ENCODE measurements at regions not wholly inside any gene's neighbourhood (a gene's known extent, or its start where the extent isn't known, plus 50 kb on each side); places are given as distances from the start of the nearest gene placed in this dataset.

DNA sequence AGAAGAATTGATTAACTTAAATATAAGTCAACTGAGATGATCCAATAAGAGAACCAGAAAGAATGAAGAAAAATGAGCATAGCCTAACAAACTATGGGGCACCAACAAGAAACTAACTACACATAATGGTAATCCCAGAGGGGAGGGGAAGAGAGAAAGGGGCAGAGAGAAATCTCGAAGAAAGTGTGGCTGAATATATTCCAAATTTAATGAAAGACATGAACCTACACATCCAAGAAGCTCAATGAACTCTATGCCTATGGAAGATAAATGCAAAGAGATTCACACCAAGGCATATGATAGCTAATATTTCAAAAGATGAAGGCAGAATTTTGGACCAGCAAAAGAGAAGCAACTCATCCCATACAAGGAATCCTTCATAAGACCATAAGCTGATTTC, 649.2 kb downstream of the ZEB2 start:
- Histone ChIP-seq H3K27me3 (no peaks in the 10 kb centered on the region), H3K27ac (no peak overlapping the region), H3K36me3 (no peaks in the 10 kb centered on the region), H3K9me3 (peaks cover 0 to 36% of the 10 kb centered on the region in 2 donors), H3K4me3 (no peak overlapping the region), H3K4me1 (no peaks in the 10 kb centered on the region)
- DNase-seq (ENCODE audit: low spot score): no peak
- TF ChIP-seq, protein P1, sequence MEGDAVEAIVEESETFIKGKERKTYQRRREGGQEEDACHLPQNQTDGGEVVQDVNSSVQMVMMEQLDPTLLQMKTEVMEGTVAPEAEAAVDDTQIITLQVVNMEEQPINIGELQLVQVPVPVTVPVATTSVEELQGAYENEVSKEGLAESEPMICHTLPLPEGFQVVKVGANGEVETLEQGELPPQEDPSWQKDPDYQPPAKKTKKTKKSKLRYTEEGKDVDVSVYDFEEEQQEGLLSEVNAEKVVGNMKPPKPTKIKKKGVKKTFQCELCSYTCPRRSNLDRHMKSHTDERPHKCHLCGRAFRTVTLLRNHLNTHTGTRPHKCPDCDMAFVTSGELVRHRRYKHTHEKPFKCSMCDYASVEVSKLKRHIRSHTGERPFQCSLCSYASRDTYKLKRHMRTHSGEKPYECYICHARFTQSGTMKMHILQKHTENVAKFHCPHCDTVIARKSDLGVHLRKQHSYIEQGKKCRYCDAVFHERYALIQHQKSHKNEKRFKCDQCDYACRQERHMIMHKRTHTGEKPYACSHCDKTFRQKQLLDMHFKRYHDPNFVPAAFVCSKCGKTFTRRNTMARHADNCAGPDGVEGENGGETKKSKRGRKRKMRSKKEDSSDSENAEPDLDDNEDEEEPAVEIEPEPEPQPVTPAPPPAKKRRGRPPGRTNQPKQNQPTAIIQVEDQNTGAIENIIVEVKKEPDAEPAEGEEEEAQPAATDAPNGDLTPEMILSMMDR (IDR thresholded peaks at IDR 0.05): no peak

DNA sequence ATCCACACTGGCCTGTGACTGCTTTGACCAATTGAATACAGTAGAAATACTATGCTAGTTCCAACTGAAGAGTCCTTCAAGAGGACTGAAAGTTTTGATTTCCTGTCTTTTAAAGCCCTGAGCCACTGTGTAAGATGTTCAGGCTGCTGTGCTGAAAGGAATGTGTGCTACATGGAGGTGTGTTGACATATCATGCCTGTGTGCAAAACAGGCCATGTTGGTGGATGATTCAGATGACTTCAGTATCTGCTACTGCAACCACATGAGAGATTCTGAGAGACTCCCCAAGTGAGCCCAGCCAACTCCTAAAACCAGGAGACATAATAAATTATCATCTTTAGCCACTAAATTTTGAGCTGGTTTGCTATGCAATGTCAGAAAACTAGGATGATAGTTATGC, 662.9 kb downstream of the ZEB2 start:
- Histone ChIP-seq H3K36me3 (no peaks in the 10 kb centered on the region), H3K27me3 (no peaks in the 10 kb centered on the region), H3K9me3 (no peaks in the 10 kb centered on the region), H3K4me3 (no peak overlapping the region), H3K4me1 (no peaks in the 10 kb centered on the region), H3K27ac (no peak overlapping the region)
- TF ChIP-seq, protein P1 (IDR thresholded peaks at IDR 0.05): no peak
- no peak for DNase-seq (ENCODE audit: low spot score)

DNA sequence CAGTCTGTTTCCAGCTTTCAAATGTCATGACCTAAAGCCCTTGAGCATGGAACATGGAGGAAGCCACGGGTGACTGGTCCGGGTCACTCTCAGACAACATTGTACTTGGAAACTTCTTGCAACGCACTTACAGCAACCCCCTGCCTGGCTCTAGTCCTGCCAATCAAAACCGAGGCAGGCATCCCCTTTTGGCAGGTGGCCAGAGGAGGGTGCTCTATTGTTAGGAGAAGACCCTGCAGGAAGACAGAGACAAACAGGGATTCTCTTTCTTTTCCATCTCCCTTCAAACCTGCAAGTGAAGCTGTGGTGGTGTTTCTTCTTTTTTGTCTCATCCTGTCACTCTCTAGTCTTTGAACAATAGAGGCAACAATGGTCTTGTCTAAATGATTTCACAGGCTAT, 667.2 kb downstream of the ZEB2 start:
- no peaks in the 10 kb centered on the region for H3K4me1 ChIP-seq
- H3K36me3 ChIP-seq: no peaks in the 10 kb centered on the region
- TF ChIP-seq, protein P1 (IDR thresholded peaks at IDR 0.05): no peak
- H3K27ac ChIP-seq: no peak overlapping the region
- H3K9me3 ChIP-seq: no peaks in the 10 kb centered on the region
- DNase-seq (ENCODE audit: low spot score): no peak
- H3K4me3 ChIP-seq: no peak overlapping the region
- no peaks in the 10 kb centered on the region for H3K27me3 ChIP-seq

DNA sequence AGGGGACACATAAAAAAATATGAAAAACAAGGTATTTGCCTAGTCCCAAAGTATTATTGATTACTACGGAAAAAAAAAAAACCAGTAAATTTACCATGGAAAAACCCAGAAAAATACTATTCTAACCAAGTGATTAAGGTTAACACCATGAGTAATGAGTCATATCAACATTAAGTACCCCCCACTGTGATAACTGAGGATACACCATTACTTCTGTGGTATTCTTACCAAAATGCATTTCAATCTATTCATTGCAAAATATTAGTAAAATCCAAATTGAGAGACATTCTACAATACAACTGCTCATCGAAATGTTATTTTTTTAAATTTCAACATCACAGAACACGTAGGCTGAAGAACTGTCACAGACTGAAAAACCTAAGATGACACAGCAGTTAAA, 669.8 kb downstream of the ZEB2 start:
- H3K4me3 ChIP-seq: no peak overlapping the region
- H3K27ac ChIP-seq: no peak overlapping the region
- H3K36me3 ChIP-seq: no peaks in the 10 kb centered on the region
- H3K27me3 ChIP-seq: no peaks in the 10 kb centered on the region
- H3K4me1 ChIP-seq: no peaks in the 10 kb centered on the region
- DNase-seq (ENCODE audit: low spot score): no peak
- TF ChIP-seq, protein P1 (IDR thresholded peaks at IDR 0.05): no peak
- H3K9me3 ChIP-seq: no peaks in the 10 kb centered on the region

DNA sequence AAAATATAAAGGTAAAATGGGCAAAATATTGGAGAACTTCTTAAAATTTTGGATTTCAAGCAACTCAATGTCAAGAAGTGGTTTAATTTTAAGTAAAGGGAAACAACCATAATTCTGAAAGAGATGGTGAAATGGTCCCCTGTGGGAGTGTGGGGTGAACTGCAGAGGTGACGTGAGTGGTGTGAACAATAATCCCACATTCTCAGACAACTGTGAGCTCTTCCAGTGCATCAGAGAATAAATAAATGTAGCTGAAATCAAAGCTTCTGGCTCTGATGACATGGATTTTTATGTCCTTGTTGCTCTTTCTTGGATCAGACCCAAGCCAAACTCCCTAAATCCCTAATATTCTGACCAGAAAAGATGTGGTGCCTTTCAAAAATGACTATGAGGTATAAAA, 672.7 kb downstream of the ZEB2 start:
- no peak overlapping the region for H3K27ac ChIP-seq
- TF ChIP-seq, protein P1 (IDR thresholded peaks at IDR 0.05): no peak
- DNase-seq (ENCODE audit: low spot score): no peak
- H3K4me3 ChIP-seq: no peak overlapping the region
- no peaks in the 10 kb centered on the region for H3K4me1 ChIP-seq
- H3K36me3 ChIP-seq: no peaks in the 10 kb centered on the region
- H3K9me3 ChIP-seq: no peaks in the 10 kb centered on the region
- no peaks in the 10 kb centered on the region for H3K27me3 ChIP-seq

DNA sequence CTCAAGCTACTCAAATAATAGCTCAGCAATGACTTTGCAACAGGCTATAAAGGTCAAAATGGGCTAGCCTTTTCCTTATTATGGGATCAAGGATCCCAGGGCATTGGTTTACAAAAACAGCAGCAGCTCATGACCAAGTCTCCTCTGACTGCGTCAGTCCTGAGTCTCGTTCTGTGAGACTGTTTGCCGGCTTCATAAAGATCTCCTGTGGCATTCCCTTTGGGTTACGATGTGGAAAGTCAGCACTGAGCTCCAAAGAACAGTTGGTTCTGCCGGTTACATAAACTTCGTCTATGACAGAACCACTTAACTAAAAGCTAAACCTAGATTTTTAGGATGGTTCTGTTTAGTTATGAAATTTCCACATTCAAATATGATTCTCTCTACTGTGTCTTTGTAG, 674.9 kb downstream of the ZEB2 start:
- TF ChIP-seq, protein P1 (IDR thresholded peaks at IDR 0.05): no peak
- Histone ChIP-seq H3K36me3 (no peaks in the 10 kb centered on the region), H3K4me1 (no peaks in the 10 kb centered on the region), H3K27me3 (no peaks in the 10 kb centered on the region), H3K27ac (no peak overlapping the region), H3K9me3 (no peaks in the 10 kb centered on the region), H3K4me3 (no peak overlapping the region)
- DNase-seq (ENCODE audit: low spot score): no peak
